NCI-H1694 (cell line): ENCODE measurements at regions not wholly inside any gene's neighbourhood (a gene's known extent, or its start where the extent isn't known, plus 50 kb on each side); places are given as distances from the start of the nearest gene placed in this dataset.
A peak's percentile ranks its signal among the peaks of the same experiment; 100 is the strongest.
"Not testable (repeated sequence)": the region's sequence is repeated elsewhere in the genome, so short reads cannot be mapped to it uniquely, and the experiment has no call there.

Experiments used
- DNase-seq: peaks from one replicate; lab custom pipeline; 2025; lab: John Stamatoyannopoulos, UW

DNA sequence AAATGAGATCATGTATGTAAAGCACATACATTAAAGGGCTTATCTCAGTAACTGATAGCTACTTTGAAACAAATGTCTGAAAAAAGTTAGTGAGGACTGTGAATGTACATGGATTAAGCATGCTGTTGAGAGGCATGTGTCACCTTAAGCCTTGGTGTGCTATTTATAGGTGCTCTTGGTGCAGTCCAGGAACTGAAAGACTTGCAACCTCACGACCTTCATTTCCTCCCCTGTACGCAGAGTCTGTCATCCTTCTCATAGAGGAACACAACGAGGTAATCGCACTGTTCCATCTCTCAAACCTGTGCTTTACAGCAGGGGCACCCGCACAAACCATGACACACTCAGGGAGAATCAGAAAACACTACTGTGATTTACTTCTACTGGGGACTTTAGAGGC lies 65.6 kb downstream of the UFM1 start:
- no peak for DNase-seq

DNA sequence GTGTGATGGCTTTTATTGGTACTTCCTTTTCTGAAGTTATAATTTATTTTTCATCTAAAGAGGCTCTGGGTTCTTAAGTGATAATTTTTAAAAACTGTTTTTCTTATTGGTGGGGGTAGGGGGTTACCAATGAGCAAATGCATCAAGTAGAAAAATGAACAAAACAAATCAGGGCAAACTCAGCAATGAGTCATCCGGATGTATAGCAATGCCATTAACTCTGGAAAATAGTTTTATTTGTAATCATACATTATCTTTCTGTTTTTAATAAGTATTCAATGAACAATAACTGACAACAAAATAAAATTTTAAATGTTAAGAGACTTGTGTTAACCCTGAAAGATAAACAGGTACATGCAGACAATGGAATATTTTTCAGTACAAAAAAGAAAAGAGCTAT lies 67.6 kb downstream of the UFM1 start:
- no peak for DNase-seq

DNA sequence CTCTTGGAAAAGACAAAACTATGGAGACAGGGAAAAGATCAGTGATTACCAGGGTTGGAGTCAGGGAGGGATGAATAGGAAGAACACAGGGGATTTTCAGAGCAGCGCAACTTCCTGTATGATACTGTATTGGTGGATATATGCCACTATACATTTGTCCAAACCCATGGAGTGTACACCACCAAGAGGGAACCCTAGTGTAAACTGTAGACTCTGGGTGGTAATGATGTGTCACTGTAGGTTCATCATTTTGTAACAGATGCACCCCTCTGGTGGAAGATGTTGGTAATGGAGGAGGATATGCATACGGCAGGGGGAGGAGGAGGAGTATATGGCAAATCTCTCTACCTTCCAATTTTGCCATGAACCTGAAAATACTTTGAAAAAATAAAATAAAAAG lies 68.1 kb downstream of the UFM1 start:
- DNase-seq: peak; percentile 1

GRCh38 chr13:38418286-38418685 lies 68.6 kb downstream of the UFM1 start:
- no peak for DNase-seq

GRCh38 chr13:38419312-38419873 lies 69.7 kb downstream of the UFM1 start:
- no peak for DNase-seq

- DNase-seq: no peak
Measured at GRCh38 chr13:38421590-38422560, 72.2 kb downstream of the UFM1 start.

- no peak for DNase-seq
Measured at GRCh38 chr13:38429916-38430315, 80.3 kb downstream of the UFM1 start.

DNA sequence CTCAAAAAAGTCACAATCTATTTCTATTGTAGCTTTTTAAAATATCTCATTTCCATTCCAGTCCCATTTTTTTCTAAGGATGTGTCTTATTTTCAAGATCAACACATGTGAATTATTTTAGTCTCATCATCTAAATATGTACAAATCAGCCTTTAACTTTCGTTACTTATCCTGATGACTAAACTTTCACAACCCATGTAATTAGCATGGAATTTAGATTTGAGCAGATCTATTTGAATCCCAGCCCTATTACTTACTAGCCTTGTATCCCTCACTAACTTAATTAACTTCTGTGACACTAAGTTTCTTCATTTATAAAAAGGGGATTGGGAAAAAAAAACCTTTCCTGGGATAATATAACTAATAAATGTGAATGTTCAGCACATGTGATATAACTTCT lies 81.1 kb downstream of the UFM1 start:
- no peak for DNase-seq

- no peak for DNase-seq
Measured at GRCh38 chr13:38440666-38441065, 91.0 kb downstream of the UFM1 start.

- no peak for DNase-seq
Measured at GRCh38 chr13:38444904-38445303, 95.3 kb downstream of the UFM1 start.

DNA sequence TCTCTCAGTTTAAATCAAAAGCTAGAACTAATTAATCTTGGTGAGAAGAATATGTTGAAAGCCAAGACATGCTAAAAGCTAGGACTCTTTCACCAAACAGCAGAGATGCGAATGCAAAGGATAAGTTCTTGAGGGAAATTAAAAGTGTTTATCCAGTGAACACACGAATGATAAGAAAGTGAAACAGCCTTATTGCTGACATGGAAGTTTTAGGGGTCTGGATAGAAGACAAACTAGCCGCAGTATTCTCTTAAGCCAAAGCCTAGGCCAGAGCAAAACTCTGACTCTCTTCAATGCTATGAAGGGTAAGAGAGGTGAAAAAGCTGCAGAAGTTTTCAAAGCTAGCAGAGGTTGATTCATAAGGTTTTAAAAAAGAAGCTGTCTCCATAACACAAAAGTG lies 103.0 kb downstream of the UFM1 start:
- no peak for DNase-seq

- no peak for DNase-seq
Measured at GRCh38 chr13:38462605-38463004, 113.0 kb downstream of the UFM1 start.

- DNase-seq: no peak
Measured at GRCh38 chr13:38463048-38463447, 113.4 kb downstream of the UFM1 start.

GRCh38 chr13:38472411-38472810 lies 122.8 kb downstream of the UFM1 start:
- DNase-seq: not testable (repeated sequence)

DNA sequence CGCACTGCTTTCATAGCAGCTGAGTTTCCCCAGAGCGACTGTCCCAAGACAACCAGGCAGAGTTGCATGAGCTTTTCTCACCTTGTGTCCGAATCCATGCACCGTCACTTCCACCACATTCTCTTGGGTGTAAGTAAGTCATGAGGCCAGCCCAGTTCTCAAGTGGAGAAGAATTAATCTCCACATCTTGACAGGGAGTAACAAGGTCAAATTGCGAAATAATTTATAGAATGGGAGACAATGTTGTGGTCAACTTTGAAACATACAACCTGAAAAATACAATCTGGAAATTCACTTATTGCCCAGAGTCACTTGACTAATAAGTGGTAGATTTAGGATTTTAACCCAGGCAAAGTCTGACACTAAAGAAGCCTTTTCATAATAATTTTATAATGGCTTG lies 123.7 kb downstream of the UFM1 start:
- DNase-seq: no peak

DNA sequence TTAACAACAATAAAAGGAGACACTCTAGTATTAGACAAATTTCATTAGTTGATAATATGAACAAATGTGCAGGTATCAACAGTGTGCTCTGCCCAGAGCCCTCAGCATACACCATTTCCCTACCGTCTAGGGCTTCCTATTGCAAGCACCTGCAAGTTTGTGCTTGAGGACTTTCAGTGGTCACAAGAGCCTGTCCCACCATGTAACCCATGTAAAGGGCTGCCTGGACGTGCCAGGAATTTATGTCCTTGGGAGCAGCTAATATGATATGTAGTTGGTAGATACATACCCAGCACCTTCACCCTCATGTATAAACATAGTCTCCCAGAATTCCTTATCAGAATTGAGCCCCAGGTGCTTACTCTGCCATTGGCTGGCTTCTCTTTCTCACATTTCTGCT lies 128.0 kb downstream of the UFM1 start:
- no peak for DNase-seq

DNA sequence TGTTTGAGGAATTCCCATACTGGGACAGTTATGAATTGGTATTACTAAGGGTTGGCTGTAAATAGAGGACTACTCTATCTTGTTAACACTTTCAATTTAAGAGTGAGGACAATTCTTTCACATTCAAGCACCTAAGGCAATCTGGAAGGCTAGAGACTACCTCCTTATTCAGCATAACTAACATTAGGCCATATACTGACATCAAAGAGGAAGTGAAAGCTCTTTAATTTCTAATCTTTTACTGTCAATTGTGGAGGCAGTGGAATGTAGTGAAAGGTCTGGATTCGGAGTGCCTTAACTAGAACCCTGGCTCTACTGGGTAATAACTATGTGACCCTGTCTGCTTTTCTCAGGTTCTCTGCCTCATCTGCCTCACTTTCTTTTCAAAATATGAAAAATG lies 134.0 kb downstream of the UFM1 start:
- no peak for DNase-seq

- DNase-seq: no peak
Measured at GRCh38 chr13:38490657-38491056, 141.0 kb downstream of the UFM1 start.

DNA sequence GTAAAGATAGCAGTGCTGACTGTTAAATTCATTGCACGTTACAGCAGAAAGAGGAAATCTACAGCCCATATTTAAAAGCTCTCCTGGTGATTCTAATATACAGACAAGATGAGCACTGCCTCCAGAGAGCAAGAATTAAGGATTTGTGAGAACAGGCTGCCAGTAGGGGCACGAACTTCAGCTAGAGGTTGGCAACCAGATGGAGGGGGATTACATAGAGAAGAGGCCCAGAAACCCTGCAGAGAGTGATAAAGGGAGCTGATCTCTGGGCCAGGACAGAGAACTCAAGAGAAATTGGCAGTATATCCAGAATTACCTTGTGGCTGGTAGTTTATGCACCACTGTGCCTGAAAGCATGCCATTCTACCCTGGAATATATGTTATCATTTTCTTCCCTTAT lies 144.8 kb downstream of the UFM1 start:
- DNase-seq: no peak

GRCh38 chr13:38496917-38497316 lies 147.3 kb downstream of the UFM1 start:
- no peak for DNase-seq

- DNase-seq: no peak
Measured at GRCh38 chr13:38498271-38498670, 148.6 kb downstream of the UFM1 start.

GRCh38 chr13:38514575-38514974 lies 164.9 kb downstream of the UFM1 start:
- DNase-seq: no peak

- DNase-seq: peak; percentile 14
Measured at GRCh38 chr13:38518328-38518727, 168.5 kb upstream of the FREM2 start.
